H9 (cell line): ENCODE measurements at regions not wholly inside any gene's neighbourhood (a gene's known extent, or its start where the extent isn't known, plus 50 kb on each side); places are given as distances from the start of the nearest gene placed in this dataset.
A peak's percentile ranks its signal among the peaks of the same experiment; 100 is the strongest.

Experiments
- DNase-seq: peaks from one replicate; pipeline ENCODE4 v3.0.0-alpha.2; 2017
- H2AFZ ChIP-seq: one replicate; pipeline ENCODE4 v1.6.1; 2013; ENCODE audit warnings: mild to moderate bottlenecking, low read length, control low read depth, moderate library complexity
- H2AK5ac ChIP-seq: 2 replicates; pipeline ENCODE4 v1.6.1; 2013; ENCODE audit warnings: low read length, control low read depth, mixed read lengths; ENCODE audit not compliant: insufficient read length
- H2BK120ac ChIP-seq: one replicate; pipeline ENCODE4 v1.6.1; 2013; ENCODE audit warnings: low read depth, mild to moderate bottlenecking, low read length, control low read depth, inconsistent platforms; ENCODE audit not compliant: poor library complexity, severe bottlenecking
- H2BK12ac ChIP-seq: 2 replicates; pipeline ENCODE4 v1.6.1; 2013; ENCODE audit warnings: low read length, control low read depth, mixed read lengths, low read depth; ENCODE audit not compliant: insufficient read length
- H2BK15ac ChIP-seq: 2 replicates; pipeline ENCODE4 v1.6.1; 2013; ENCODE audit warnings: low read depth, low read length, control low read depth
- H2BK20ac ChIP-seq: one replicate; pipeline ENCODE4 v1.6.1; 2013; ENCODE audit warnings: low read depth, mild to moderate bottlenecking, low read length, control low read depth, inconsistent platforms; ENCODE audit not compliant: poor library complexity, severe bottlenecking
- H2BK5ac ChIP-seq: 2 replicates; pipeline ENCODE4 v1.6.1; 2013; ENCODE audit warnings: low read length, control low read depth, mixed read lengths; ENCODE audit not compliant: insufficient read length
- H3K14ac ChIP-seq: 2 replicates; pipeline ENCODE4 v1.6.1; 2013; ENCODE audit warnings: low read length, control low read depth; ENCODE audit not compliant: insufficient read depth
- H3K18ac ChIP-seq: 2 replicates; pipeline ENCODE4 v1.6.1; 2013; ENCODE audit warnings: low read depth, mild to moderate bottlenecking, mixed read lengths, low read length, control low read depth; ENCODE audit not compliant: insufficient read length
- H3K23ac ChIP-seq: 2 replicates; pipeline ENCODE4 v1.6.1; 2013; ENCODE audit warnings: low read length, control low read depth, mixed read lengths, low read depth; ENCODE audit not compliant: insufficient read length
- H3K23me2 ChIP-seq: 2 replicates; pipeline ENCODE4 v1.6.1; 2013; ENCODE audit warnings: low read depth, mild to moderate bottlenecking, mixed read lengths, low read length, control low read depth; ENCODE audit not compliant: insufficient read length, poor library complexity, severe bottlenecking
- H3K27ac ChIP-seq: 2 replicates; pipeline ENCODE4 v1.5.1; 2013; ENCODE audit warnings: low read length, control low read depth, mixed read lengths, low read depth; ENCODE audit not compliant: insufficient read length
- H3K27me3 ChIP-seq: 2 replicates; pipeline ENCODE4 v1.6.1; 2013; ENCODE audit warnings: low read length, control low read depth, inconsistent platforms; ENCODE audit not compliant: insufficient read depth
- H3K4ac ChIP-seq: 2 replicates; pipeline ENCODE4 v1.6.1; 2013; ENCODE audit warnings: low read depth, mild to moderate bottlenecking, control low read depth, inconsistent platforms, low read length, moderate library complexity
- H3K4me1 ChIP-seq: 2 replicates; pipeline ENCODE4 v1.6.1; 2013; ENCODE audit warnings: low read length, control low read depth, inconsistent platforms; ENCODE audit not compliant: insufficient read depth
- H3K4me2 ChIP-seq: 2 replicates; pipeline ENCODE4 v1.6.1; 2013; ENCODE audit warnings: low read length, control low read depth, mixed read lengths; ENCODE audit not compliant: insufficient read length, insufficient read depth
- H3K56ac ChIP-seq: 2 replicates; pipeline ENCODE4 v1.6.1; 2013; ENCODE audit warnings: low read depth, mild to moderate bottlenecking, mixed read lengths, low read length, control low read depth; ENCODE audit not compliant: insufficient read length
- H3K79me1 ChIP-seq: 2 replicates; pipeline ENCODE4 v1.6.1; 2013; ENCODE audit warnings: low read depth, mild to moderate bottlenecking, moderate library complexity, low read length, control low read depth, inconsistent platforms; ENCODE audit not compliant: insufficient read depth, poor library complexity, severe bottlenecking
- H3K79me2 ChIP-seq: 2 replicates; pipeline ENCODE4 v1.6.1; 2013; ENCODE audit warnings: low read length, control low read depth, inconsistent platforms; ENCODE audit not compliant: insufficient read depth
- H3K9ac ChIP-seq: 2 replicates; pipeline ENCODE4 v1.6.1; 2013; ENCODE audit warnings: low read length, control low read depth, mixed read lengths; ENCODE audit not compliant: insufficient read length; ENCODE audit errors: extremely low read depth
- H3K9me3 ChIP-seq: one replicate; pipeline ENCODE4 v1.6.1; 2013; ENCODE audit warnings: low read depth, low read length, inconsistent platforms; ENCODE audit not compliant: control insufficient read depth
- H3T11ph ChIP-seq: one replicate; pipeline ENCODE4 v1.6.1; 2013; ENCODE audit warnings: mild to moderate bottlenecking, low read length, control low read depth, inconsistent platforms
- H4K20me1 ChIP-seq: one replicate; pipeline ENCODE4 v1.6.1; 2013; ENCODE audit not compliant: control insufficient read depth, insufficient read length, insufficient read depth
- H4K5ac ChIP-seq: 2 replicates; pipeline ENCODE4 v1.6.1; 2013; ENCODE audit warnings: low read depth, mild to moderate bottlenecking, mixed read lengths, low read length, control low read depth; ENCODE audit not compliant: insufficient read length
- H4K8ac ChIP-seq: replicated peaks from 2 replicates; pipeline ENCODE4 v1.6.1; 2013; ENCODE audit warnings: low read length, control low read depth, mixed read lengths, low read depth; ENCODE audit not compliant: insufficient read length
- H4K91ac ChIP-seq: 2 replicates; pipeline ENCODE4 v1.6.1; 2013; ENCODE audit warnings: low read depth, mild to moderate bottlenecking, moderate library complexity, mixed read lengths, low read length, control low read depth; ENCODE audit not compliant: insufficient read length
- H3K27ac Mint-ChIP-seq, 3 experiments: 2 replicates in 2 of 3; 3 replicates in 1 of 3; pipeline ENCODE4 v1.8.0; 2020 to 2021; ENCODE audit warnings: mixed read lengths in 3 of 3, mild to moderate bottlenecking in 1 of 3, moderate library complexity in 1 of 3
- H3K27me3 Mint-ChIP-seq: 2 replicates; pipeline ENCODE4 v1.8.0; 2021; ENCODE audit warnings: low read depth, mild to moderate bottlenecking, moderate library complexity, mixed read lengths
- H3K36me3 Mint-ChIP-seq, 3 experiments: 2 replicates in 2 of 3; 3 replicates in 1 of 3; pipeline ENCODE4 v1.8.0; 2020 to 2021; ENCODE audit warnings: low read depth in 3 of 3, mixed read lengths in 3 of 3; ENCODE audit not compliant: insufficient read depth in 1 of 3
- H3K4me1 Mint-ChIP-seq, 2 experiments: 2 replicates each; pipeline ENCODE4 v1.8.0; 2020; ENCODE audit warnings: mixed read lengths in 2 of 2
- H3K4me3 Mint-ChIP-seq, 2 experiments: 2 replicates in 1 of 2; 3 replicates in 1 of 2; pipeline ENCODE4 v1.8.0; 2020 to 2021; ENCODE audit warnings: mild to moderate bottlenecking in 2 of 2, mixed read lengths in 2 of 2, moderate library complexity in 1 of 2
- H3K9me3 Mint-ChIP-seq, 2 experiments: 2 replicates in 1 of 2; 3 replicates in 1 of 2; pipeline ENCODE4 v1.8.0; 2020; ENCODE audit warnings: mild to moderate bottlenecking in 2 of 2, mixed read lengths in 2 of 2, moderate library complexity in 1 of 2
- WGBS: extraction: QIAGEN DNeasy Blood & Tissue Kit; methylation state at CpG from one replicate; pipeline ENCODE4 v1.1.7; 2013; ENCODE audit warnings: missing lambda C conversion rate, low lambda C conversion rate, mixed read lengths; ENCODE audit not compliant: insufficient read length; ENCODE audit errors: extremely low coverage; 5-methylcytosine and 5-hydroxymethylcytosine counted together
- TF ChIP-seq, protein P1 (sequence below): fragments of 200-600 bp; sonication (generic); conservative IDR thresholded peaks from 3 replicates; pipeline ENCODE4 v1.8.0; 2021; ENCODE audit warnings: antibody characterized with exemption, mild to moderate bottlenecking

DNA sequence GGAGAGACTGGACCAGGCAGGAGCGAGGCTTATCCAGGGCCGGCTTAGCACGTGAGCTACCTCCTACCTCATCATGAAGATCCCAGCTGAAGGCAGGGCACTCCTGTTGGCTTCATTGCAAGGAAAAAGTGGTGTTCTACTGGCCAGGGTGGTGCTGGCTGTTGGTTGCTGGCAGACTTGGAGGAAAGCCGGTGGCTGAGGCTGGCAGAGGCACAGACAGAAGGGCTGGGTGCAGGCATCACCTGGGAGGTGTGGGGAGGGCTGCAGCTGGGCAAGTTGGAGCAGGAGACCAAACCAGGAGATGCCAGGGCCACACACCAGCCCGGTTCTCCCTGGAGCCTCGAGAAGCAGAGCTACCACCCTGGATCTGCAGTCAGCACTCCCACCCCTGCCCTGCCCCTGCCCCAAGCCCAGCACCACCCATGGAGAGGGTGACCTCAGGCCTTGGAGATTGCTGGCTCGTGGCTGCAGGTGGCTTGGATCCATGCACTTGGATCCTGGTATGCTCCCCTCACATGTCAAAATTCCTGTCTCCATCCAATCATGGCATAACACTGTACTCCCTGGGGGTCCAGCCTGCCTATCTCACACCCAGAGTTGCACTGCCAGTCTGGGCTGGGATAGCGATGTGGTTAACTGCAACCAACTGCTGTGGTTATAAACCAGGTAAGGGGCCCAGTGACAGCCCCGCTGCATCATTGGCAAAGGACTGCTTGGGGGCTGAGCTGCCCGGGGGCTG lies 49.7 kb downstream of the GLI2 start:
- Histone ChIP-seq H2BK12ac (no peak overlapping the region), H3K4me1 (peaks cover 37% of the 10 kb centered on the region), H2BK15ac (no peak overlapping the region), H3K56ac (no peak overlapping the region), H3K27ac (no peak overlapping the region), H3K4me2 (no peak overlapping the region), H3K18ac (peak overlapping the region; percentile 35), H2BK20ac (no peak overlapping the region), H2BK120ac (no peak overlapping the region), H3K23ac (no peak overlapping the region), H3K79me2 (peaks cover 8% of the 10 kb centered on the region; the same call in 1 of the 2 replicates), H2AK5ac (no peak overlapping the region), H3K27me3 (no peaks in the 10 kb centered on the region), H3K79me1 (peaks cover 3% of the 10 kb centered on the region), H4K20me1 (no peaks in the 10 kb centered on the region), H3T11ph (no peak overlapping the region), H3K14ac (0 out of 2 replicates have a peak overlapping the region, but pooled peaks have one; percentile 0), H4K8ac (no peak overlapping the region), H4K5ac (no peak overlapping the region), H3K9ac (no peak overlapping the region), H3K9me3 (no peaks in the 10 kb centered on the region), H3K4ac (no peak overlapping the region), H3K23me2 (no peaks in the 10 kb centered on the region), H4K91ac (no peak overlapping the region), H2BK5ac (no peak overlapping the region), H2AFZ (no peak overlapping the region)
- TF ChIP-seq, protein P1, sequence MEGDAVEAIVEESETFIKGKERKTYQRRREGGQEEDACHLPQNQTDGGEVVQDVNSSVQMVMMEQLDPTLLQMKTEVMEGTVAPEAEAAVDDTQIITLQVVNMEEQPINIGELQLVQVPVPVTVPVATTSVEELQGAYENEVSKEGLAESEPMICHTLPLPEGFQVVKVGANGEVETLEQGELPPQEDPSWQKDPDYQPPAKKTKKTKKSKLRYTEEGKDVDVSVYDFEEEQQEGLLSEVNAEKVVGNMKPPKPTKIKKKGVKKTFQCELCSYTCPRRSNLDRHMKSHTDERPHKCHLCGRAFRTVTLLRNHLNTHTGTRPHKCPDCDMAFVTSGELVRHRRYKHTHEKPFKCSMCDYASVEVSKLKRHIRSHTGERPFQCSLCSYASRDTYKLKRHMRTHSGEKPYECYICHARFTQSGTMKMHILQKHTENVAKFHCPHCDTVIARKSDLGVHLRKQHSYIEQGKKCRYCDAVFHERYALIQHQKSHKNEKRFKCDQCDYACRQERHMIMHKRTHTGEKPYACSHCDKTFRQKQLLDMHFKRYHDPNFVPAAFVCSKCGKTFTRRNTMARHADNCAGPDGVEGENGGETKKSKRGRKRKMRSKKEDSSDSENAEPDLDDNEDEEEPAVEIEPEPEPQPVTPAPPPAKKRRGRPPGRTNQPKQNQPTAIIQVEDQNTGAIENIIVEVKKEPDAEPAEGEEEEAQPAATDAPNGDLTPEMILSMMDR = no peak
- Mint-ChIP-seq H3K27me3 (no peaks in the 10 kb centered on the region; the same call in 1 of the 2 replicates), H3K36me3 (peaks cover 0 to 4% (median 0%) of the 10 kb centered on the region in 3 experiments; a peak in 3 of 7 replicates), H3K27ac (peak overlapping the region; percentile 91 to 95 (median 91); a peak in 6 of 7 replicates), H3K4me1 (peaks cover 87 to 89% of the 10 kb centered on the region in 2 experiments), H3K4me3 (peak overlapping the region in 1 of 2 experiments; percentile 50; a peak in 3 of 5 replicates), H3K9me3 (no peaks in the 10 kb centered on the region)
- no peak for DNase-seq
- WGBS = no CpG with 5 or more reads among the region's 10 CpGs
